ENCODE measurements at regions not wholly inside any gene's neighbourhood (a gene's known extent, or its start where the extent isn't known, plus 50 kb on each side); places are given as distances from the start of the nearest gene placed in this dataset.
"Not testable (repeated sequence)": the region's sequence is repeated elsewhere in the genome, so short reads cannot be mapped to it uniquely, and the experiment has no call there.

DNA sequence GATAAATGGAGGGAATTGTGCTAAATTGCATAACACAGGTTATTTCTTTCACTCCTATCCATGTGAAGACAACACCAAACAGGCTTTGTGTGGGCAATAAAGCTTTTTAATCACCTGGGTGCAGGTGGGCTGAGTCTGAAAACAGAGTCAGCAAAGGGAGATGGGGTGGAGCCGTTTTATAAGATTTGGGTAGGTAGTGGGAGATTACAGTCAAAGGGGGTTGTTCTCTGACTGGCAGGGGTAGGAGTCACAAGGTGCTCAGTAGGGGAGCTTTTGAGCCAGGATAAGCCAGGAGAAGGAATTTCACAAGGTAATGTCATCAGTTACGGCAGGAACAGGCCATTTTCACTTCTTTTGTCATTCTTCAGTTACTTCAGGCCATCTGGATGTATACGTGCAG, 358.8 kb upstream of the LRP1B start:
- not testable (repeated sequence) for DNase-seq (ENCODE audit: low spot score)

DNA sequence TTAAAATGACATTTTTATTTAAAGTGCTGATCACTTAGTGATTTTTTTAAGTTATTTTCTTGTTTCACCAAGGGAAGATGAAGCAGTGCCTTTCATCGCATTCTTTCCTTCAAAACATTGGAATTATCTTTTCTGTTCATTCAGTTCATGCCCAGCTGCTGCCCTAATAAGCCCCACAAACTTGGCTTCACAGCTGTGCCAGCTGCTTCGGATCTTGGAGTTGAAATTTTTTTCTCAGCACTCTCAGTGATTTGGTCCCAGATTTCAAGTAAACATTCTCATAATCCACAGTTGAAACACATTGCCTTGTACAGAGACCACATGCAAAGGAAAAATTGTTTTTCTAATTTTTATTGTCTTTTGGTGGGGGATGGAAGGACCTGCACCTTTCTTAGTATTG, 353.3 kb upstream of the LRP1B start:
- DNase-seq (ENCODE audit: low spot score): no peak

DNA sequence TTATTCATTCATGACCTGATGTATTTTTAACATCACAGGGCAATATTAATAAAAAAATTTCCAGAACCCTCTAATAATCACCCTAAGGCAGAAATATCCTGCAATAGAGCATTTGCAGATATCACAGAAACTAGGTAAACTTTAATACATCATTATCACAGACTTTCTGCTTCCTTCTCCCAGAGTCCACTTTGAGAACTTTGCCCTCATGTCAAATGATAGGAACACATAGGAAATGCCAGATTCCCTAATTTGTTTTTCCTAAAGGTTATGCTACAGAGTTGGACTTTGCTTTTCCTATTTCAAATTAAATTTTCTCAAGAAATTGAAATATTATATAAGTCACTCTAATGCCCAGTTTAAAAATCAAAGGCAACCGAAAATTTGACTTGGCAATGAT, 352.8 kb upstream of the LRP1B start:
- DNase-seq (ENCODE audit: low spot score): no peak

DNA sequence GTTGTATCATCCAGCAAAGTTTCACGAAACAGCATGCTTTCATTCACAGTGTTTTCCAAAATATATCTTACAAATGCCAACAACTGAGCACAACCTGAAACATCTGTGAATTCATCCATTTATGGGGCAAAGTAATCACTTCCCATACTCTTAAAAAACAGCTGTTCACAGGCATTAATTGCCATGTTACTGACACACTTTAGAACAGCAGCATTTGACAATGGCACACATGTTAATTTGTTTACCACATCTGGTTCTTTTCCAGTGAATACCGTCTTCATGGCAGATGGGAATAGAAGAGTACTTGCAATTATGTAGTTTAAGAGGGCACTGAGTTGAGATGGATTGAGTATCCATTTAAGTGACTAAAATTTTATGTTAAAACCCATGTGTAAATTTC, 347.4 kb upstream of the LRP1B start:
- no peak for DNase-seq (ENCODE audit: low spot score)

DNA sequence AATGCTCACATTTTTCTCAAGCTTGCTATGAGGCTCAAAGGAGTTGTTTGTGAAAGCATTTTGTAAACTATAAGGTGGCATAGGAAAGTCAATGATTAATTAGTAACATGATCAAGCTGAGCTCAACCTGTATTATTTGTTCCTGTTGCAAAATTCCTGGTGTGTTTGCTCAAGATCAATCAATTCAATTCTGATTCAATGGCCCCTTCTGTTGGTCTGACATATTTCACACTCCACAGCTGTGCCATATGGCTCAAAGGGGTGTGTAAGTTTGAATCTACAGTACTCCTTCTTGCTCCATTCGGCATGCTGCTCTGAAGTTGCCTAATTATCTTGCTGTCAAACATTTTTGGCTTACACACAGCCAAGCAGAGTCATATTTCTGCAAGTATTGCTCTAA, 341.6 kb upstream of the LRP1B start:
- no peak for DNase-seq (ENCODE audit: low spot score)

DNA sequence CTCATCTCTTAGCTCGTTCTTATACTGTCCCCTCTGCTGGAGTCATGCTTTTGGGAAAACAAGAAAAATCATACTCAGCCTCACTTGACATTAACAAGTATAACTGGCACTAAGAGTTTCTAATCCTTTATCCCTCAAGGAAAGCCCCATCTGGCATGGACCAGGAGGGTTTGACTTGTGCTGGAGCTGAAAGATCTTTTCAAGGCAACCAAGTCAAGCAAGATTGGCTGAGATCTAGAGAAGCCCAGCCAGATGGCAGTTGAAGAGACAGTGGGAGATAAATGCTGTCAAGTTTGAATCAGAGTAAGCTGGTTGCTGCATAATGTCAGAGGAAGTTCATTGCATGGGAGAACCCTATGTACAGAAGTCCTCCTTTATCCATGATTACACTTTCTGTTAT, 336.5 kb upstream of the LRP1B start:
- no peak for DNase-seq (ENCODE audit: low spot score)

DNA sequence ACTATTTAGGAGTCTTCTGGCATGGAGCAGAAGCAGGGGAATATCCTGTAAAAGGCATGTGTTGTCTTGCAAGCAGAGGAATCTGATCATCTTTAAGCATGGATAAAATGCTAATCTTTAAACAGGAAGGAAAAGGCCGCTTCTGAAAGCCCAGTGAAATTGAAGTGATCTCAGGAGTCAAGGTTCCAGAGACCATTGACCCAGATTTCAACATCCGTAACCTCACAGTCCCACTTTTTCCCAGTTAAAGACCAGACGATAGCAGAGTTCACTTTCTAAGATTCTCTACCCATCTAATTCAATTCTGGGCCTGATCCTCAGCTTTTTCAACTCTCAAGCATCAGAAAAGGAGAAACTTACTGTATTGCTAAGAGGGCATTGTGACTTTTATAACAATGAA, 332.2 kb upstream of the LRP1B start:
- no peak for DNase-seq (ENCODE audit: low spot score)

DNA sequence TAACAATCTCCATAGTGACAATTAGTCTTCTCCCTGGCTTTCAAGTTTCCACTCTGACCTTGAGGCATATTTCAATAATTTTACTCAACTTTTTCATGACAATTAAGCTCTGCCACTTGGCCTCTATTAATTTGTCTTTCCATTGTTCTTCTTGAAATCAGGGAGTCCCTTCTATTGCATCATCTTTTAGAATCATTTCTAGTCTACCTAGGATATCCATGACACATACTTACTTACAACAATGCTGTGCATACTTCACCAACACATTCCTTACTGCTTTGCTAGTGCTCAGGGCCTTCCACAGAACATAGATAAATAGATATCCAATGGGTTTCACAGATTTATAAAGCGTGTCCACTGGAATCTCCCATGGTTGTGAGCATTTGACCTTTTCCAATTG, 331.5 kb upstream of the LRP1B start:
- DNase-seq (ENCODE audit: low spot score): no peak

DNA sequence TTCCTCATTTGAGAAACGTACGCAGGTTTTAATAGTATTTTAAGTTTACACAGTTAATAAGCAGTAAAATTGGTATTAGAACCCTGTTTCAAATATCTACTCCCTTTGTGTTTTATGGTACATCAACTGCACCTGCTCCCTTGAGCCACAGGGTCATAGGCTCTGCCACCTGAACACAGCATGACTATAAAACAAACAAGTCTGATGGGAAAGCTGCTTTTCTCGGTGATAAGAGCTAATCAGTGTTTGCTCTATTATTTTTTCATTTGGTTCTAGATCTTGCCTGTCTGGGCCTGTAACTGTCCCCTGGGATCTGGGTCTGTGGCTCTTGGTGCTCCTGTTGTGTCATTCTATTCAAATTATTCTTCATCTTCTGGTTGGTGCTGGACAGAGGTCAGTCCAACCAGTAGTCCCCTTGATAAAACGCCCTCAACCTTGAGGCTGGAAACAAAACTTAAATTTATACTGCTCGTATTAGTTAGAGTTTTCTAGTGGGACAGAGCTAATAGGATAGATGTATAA, 314.8 kb upstream of the LRP1B start:
- no peak for DNase-seq (ENCODE audit: low spot score)

DNA sequence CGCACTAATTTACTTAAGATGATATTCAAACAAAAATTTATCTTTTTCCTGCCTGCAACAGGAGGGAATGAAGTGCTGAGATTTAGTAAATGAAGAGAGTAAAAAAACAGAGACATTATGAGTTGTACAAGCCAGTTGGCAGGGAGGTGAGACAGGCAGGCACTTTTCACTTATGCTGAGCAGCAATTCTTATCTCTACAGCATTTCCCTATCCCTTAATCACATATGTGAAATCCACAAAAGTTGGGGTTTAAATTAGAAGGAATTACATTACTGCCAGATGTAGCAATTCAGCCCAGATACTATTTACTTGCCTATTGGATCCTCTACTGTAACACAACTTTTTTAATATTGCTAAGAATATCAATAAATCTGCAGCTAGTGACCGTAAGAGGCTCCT, 314.2 kb upstream of the LRP1B start:
- no peak for DNase-seq (ENCODE audit: low spot score)

DNA sequence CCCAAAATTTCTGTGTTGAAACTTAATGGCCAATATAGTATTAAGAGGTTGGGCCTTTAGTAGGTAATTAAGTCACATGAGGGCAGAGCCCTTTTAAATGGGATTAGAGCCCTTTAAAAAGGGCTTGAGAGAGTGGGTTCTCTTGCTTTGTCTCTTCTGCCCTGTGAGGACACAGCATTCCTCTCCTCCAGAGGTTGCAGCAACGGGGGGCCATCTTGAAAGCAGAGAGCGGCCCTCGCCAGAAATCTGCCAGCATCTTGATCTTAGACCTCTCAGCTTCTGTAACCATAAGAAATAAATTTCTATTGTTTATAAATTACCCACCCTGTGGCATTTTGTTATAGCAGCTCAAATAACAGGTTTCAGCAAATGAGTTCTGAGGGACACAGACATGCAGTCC, 305.0 kb upstream of the LRP1B start:
- no peak for DNase-seq (ENCODE audit: low spot score)

DNA sequence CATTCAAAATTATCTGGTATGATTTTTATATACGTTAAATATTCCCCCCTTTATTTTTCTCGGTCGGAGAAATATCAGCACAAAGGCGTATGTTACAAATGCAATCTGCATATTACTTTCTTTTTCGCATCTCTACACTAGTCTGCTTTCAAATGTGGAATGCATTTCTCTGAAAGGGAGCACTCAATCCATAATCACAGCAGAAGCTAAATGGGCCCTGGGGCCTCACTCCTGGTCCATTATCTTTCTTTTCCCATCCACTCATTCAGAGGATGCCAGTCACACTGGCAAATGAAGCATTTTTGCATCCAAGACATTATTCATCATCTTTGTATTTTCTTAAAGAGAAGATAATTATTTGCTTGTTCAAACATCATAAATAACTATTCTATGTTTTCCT, 295.2 kb upstream of the LRP1B start:
- no peak for DNase-seq (ENCODE audit: low spot score)

DNA sequence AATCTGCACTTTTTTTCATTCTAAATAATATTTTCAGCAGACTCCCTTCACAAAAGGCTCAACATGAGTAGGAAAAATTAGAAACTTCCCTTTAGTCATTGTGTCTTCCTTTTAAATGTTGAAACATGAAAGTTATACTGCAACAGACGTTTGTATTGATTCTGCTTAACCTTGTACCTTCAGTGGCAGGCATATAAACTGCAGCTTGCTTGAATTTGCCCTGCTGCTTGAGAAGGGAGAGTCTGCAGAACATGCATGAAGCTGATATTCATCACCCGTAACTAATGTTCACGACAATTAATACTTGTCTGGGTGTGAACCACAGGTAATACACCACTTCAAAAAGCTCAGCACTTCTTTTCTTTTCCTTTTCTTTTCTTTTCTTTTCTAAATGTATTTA, 294.7 kb upstream of the LRP1B start:
- DNase-seq (ENCODE audit: low spot score): no peak

DNA sequence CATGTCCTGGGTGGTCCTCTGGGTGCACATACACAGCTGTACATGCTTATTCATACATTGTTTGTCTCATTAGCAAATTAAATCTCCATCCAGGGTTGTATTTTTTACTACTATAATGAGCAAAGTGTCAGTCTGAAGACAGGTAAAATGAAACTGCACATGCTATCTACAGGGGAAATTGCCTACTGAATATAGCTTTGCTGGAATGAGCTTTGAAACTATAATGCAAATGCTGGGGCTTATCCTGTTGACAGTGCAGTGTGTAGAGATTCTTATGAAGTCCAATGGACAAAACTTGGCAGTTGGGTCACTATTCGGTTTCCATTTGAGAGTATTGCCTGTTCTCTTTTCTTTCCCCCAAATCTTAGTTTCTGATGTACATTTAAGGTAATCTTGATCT, 292.8 kb upstream of the LRP1B start:
- DNase-seq (ENCODE audit: low spot score): no peak

DNA sequence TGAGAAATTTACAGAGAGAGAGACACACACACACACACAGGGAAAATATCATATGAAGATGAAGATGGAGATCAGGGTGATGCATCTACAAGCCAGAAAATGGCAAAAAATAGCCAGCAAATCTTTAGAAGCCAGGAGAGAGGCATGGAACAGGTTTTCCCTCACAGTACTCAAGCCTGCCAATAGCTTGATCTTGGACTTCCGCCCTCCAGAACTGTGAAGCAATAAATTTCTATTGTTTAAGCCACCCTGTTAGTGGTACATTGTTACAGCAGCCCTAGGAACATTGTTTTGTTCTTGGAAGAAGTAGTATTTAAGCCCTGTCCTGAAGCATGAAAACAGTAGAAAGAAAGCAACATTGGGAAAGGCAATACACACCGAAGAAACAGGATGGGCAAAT, 292.0 kb upstream of the LRP1B start:
- DNase-seq (ENCODE audit: low spot score): no peak

DNA sequence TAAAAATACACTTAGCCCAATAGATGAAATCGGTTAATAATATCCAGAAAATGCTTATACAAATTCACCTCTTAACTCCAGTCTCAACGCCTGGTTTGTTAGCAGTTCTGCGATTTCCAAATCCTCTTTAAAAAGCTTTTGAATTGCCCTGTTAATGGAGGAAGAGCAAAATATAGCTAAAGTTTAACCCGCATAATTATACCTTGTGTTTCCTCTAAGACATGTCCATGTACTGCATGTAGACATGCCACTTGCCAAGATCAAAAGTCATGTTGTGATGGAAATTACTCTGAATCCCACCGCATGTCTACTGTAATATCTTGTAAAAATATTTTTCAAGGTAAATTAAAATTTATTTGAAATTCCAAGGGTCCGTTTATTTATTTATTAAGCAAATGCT, 291.2 kb upstream of the LRP1B start:
- no peak for DNase-seq (ENCODE audit: low spot score)

DNA sequence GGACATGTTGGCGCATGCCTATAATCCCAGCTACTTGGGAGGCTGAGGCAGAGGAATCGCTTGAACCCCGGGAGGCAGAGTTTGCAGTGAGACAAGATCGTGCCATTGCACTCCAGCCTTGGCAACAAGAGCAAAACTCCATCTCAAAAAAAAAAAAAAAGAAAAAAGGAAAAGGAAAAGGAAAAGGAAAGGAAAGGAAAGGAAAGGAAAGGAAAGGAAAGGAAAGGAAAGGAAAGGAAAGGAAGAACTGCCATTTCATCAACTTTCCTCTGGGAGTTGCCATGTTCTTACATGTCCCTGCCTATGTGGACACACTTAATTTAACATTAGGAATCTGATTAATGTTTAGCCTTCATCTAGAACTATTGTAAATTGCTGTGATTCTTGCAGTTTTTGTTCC, 287.9 kb upstream of the LRP1B start:
- DNase-seq (ENCODE audit: low spot score): not testable (repeated sequence)

DNA sequence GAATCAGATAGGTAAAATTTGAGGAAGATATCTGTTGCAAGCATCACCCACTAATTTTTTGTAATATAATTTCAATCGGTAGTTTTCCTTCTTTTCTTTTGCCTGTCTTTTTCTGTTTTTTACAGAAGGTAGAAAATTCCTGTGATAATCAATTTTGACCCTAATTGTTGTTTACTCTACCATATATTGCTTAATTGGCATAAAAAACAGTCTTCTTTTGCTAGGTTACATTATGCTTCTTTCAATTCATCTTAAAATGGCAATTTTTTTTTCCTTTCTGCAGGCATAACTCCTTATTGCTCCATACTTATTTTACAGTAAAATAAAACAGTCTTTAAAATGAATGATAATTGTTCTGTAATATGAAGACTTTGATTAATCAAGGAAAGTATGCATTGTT, 286.2 kb upstream of the LRP1B start:
- no peak for DNase-seq (ENCODE audit: low spot score)

DNA sequence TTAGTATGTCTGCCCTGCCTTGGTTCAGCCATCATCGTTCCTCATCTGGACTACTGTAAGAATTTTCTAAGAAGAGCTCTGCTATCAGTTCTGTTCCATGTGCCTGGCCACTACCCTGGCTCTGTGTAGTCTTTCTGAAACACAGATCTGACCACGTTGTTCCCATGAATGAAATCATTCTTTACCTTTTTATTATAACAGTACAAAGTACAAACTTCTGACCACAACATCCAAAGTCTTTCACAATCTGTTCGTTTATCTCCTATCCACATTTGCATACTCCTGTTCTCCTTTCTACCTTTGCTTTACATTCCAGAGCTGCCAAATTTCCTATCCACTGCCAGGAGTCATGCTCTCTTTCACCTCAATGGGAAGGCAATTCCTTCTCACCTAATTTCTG, 284.6 kb upstream of the LRP1B start:
- DNase-seq (ENCODE audit: low spot score): no peak

DNA sequence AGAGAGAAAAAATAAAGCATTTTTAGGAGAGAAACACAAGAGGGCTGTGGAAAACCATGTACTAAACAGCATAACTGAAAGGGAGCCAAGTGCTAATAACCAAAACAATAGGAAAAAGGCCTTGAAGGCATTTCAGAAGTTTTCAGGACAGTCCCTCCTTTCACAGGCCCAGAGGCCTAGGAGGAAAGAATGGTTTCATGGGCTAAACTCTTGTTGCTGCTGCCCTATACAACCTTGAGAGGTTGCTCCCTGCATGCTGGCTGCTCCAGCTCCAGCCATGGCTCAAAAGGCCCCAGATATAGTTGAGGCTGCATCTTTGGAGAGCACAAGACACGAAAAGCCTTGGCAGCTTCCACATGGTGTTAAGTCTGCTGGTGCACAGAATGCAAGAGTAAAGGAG, 267.4 kb upstream of the LRP1B start:
- no peak for DNase-seq (ENCODE audit: low spot score)

DNA sequence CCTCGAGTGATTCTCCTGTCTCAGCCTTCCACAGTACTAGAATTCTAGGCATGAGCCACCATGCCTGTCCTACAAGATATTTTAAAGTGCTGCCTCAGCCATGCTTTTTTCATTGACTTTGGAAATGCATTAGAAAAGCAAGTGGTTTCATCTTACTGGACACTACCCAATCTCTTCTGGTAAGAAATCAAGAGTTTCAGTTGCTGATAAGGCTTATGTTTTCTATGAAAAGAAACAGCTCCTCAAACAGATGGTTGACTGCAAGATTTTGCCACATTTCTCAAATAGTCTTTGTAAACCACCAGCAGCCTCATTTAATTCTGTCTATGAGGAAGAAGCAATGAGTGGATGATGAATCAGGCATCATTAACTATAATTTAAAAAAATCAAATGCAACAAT, 264.5 kb upstream of the LRP1B start:
- no peak for DNase-seq (ENCODE audit: low spot score)

DNA sequence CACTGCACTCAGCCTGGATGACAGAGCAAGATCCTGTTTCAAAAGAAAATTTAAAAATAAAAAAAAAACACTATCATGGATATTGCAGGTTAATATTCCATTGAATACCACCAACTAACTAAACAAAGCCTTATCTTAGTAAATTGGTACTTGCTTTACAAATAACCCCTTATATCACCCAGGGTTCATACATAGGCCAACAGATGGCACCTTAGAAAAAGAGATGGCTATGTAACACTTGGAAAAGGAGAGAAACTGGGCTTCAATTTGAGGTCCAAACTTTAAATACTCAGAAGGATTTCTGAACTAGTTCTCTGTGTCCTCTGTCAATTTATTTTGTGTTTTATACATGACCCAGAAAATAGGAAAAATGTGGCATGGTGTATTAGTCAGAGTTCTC, 249.6 kb upstream of the LRP1B start:
- DNase-seq (ENCODE audit: low spot score): no peak

DNA sequence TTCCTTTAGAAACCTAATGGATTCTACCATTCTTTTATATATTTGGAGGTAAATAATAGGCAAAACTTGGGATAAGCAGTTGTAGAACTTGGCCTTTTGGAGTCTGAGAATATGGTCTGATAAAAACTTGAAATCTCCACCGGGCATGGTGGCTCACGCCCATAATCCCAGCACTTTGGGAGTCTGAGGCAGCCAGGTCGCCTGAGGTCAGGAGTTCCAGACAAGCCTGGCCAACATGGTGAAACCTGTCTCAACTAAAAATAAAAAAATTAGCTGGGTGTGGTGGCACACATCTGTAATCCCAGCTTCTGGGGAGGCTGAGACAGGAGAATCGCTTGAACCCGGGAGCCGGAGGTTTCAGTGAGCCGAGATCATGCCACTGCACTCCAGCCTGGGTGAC, 231.3 kb upstream of the LRP1B start:
- DNase-seq (ENCODE audit: low spot score): not testable (repeated sequence)

DNA sequence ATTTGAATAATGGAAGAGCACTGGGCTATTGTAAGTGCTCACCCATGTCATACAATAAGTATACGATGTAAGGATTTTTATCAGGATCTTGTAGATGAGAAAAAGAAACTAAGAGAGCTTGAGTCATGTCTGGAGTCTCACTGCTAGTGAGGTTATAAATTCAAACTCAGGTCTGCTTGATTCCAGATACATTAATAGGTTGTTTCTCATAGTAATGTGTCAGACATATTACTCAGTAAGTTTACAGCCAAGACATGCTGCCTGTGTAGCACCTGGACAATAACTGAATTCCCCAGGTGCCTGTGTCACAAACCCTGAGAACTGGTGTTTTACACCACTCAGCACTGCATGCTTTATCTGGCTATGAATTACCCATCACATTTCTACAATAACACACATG, 216.9 kb upstream of the LRP1B start:
- DNase-seq (ENCODE audit: low spot score): no peak

DNA sequence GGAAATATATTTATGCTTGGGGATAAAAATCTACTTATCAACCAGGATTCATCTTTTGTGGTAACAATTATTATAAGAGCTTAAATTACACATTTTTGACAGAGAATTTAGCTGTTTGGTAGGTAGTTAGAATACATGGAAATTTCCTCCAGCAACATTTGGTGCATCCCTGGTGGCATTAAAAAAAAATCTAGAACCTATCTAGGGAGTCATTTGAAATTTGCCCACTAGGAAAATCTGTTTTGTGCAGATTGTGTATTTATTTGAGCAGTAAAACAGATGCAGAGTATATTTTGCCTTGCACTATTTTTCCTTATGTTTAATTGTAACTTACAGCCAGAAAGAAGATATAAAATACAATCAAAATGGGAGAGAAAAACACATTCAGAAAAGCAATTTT, 208.4 kb upstream of the LRP1B start:
- DNase-seq (ENCODE audit: low spot score): no peak
